HUES6 (cell line): ENCODE measurements at regions not wholly inside any gene's neighbourhood (a gene's known extent, or its start where the extent isn't known, plus 50 kb on each side); places are given as distances from the start of the nearest gene placed in this dataset.
A peak's percentile ranks its signal among the peaks of the same experiment; 100 is the strongest.

Source experiments
- H3K27ac ChIP-seq: 2 replicates; pipeline ENCODE4 v1.7.0; 2013; ENCODE audit warnings: low read depth, mild to moderate bottlenecking, low read length, inconsistent platforms
- H3K27me3 ChIP-seq: 2 replicates; pipeline ENCODE4 v1.6.1; 2013; ENCODE audit warnings: low read length; ENCODE audit not compliant: control insufficient read depth, insufficient read depth
- H3K36me3 ChIP-seq: 2 replicates; pipeline ENCODE4 v1.6.1; 2013; ENCODE audit warnings: low read length; ENCODE audit not compliant: control insufficient read depth, insufficient read depth
- H3K4me1 ChIP-seq: 2 replicates; pipeline ENCODE4 v1.6.1; 2013; ENCODE audit warnings: low read length; ENCODE audit not compliant: control insufficient read depth, insufficient read depth
- H3K4me3 ChIP-seq: 2 replicates; pipeline ENCODE4 v1.5.1; 2013; ENCODE audit warnings: low read depth, low read length
- H3K9ac ChIP-seq: one replicate; pipeline ENCODE4 v1.6.1; 2013; ENCODE audit warnings: mild to moderate bottlenecking, low read length
- H3K9me3 ChIP-seq: 2 replicates; pipeline ENCODE4 v1.6.1; 2013; ENCODE audit warnings: low read depth, low read length; ENCODE audit not compliant: control insufficient read depth, insufficient read depth

DNA sequence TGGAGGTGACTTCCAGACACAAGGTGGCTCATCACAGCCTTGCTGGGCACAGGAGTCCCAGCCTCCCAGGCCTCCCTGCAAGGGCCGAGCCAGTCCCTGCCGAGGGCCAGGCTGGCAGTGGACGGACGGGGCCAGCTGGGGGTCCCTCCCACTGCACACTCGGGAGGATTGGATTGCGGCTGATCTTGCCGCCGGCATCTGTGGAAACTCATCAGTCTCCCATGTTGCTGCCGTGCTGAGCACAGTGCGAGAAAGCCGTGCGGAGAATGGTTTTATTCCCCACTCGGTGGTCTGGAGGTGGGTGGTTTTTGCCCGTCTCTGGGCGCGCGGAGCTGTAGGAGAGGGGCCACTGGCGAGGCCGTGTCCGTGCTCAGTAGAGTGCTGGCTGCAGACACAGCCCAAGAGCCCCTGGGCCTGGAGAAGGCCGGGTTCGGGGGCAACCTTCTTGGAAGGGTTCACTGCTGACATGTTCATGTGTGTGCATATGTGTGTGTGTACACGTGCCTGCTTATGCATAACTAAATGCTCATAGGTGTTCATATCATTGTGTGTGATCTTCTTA is 1246.4 kb downstream of the BRD1 start:
- no peaks in the 10 kb centered on the region for H3K36me3 ChIP-seq
- peaks cover 6% of the 10 kb centered on the region for H3K4me1 ChIP-seq
- H3K9me3 ChIP-seq: peaks cover 3% of the 10 kb centered on the region; the same call in 1 of the 2 replicates
- H3K27me3 ChIP-seq: peaks cover 7% of the 10 kb centered on the region; the same call in 1 of the 2 replicates
- H3K9ac ChIP-seq: no peak overlapping the region
- no peak overlapping the region for H3K4me3 ChIP-seq
- H3K27ac ChIP-seq: no peak overlapping the region

DNA sequence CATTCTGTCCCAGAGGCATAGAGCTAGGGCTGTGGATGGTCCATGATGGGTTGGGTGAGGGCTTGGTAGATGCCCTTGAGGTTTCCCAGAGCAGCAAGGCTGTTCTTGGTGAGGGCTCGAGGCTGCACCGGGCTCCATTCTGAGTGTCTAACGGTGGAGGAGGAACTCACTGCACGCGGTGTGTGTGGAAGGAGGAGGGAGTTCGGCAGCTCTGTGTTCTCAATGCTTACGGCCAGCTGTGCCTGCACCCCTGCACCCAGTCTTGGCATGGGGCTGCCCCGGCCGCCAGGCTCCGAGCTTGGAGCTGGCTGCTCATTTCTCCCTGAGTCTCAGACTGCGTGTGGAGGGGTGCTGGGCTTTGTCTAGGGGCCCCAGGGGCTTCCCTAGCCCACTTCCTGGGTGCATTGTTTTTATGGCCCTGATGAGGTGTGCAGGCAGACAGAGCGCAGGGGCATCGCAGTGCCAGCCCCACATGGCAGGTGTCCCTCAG is 1247.1 kb downstream of the BRD1 start:
- Histone ChIP-seq H3K36me3 (no peaks in the 10 kb centered on the region), H3K9ac (no peak overlapping the region), H3K4me1 (no peaks in the 10 kb centered on the region), H3K9me3 (peaks cover 3% of the 10 kb centered on the region; the same call in 1 of the 2 replicates), H3K27ac (no peak overlapping the region), H3K27me3 (peaks cover 9% of the 10 kb centered on the region; the same call in 1 of the 2 replicates), H3K4me3 (no peak overlapping the region)

DNA sequence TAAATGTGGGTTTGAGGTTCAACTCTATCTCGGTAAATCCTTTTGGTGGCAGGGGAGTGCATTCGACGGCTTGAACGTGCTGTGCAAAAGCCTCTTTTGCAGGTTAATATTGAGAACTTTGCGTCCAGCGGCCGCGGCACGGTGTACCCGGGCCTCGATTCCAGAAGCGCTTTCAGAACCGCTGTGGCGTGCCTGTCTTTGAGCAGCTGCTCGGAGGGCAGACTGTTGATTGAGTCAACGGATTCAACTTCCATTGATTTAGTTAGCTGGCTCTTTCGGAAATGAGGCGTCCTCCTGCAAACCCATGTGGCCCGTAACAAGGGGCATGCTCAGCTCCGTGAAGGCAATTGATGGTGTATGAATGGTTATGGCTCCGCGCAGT is 1247.8 kb downstream of the BRD1 start:
- no peak overlapping the region for H3K9ac ChIP-seq
- H3K4me3 ChIP-seq: no peak overlapping the region
- H3K27ac ChIP-seq: no peak overlapping the region
- no peaks in the 10 kb centered on the region for H3K36me3 ChIP-seq
- no peaks in the 10 kb centered on the region for H3K4me1 ChIP-seq
- peaks cover 9% of the 10 kb centered on the region; the same call in 1 of the 2 replicates for H3K27me3 ChIP-seq
- H3K9me3 ChIP-seq: peaks cover 3% of the 10 kb centered on the region; the same call in 1 of the 2 replicates

DNA sequence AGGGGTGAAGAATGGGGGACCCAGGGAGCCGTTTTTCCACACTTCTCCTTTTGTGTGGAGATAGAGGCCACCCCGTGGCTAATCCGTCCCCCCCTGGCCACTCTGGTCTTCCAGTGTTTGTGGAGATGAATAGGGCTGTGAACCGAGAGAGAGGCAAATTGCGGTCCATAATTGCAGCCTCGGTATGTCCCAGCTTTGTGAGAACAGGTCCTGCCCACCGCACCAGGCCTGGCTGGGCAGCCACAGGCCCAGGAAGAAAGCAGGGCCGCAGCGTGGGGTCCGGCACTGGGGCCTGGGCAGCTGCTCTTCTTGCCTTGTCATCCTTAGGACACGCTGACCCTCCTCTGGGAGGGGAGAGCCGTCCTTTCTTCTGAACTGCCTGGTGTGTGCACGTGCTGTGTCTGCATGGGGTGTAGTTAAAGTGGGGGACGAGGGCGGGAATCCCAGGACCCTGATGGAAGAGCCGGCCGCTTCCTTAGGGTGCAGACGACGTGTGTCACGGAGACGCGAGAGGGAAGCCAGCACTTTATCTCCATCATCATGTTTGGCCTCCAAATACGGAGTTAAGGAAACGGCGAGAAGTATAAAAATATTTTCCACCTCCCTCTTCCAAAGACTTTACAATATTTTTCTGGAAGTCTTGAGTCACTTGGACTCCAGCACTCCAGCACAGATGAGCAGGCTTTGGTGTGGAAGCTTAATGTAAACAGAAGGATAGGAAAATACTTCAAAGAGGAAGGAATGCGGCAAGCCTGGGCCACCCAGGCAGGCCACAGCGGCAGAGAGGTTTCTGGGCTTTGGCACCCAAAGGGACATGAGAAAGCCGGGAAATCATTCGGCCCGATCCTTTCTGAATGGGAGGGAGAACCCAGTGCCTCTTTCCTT is 1248.4 kb downstream of the BRD1 start:
- H3K27ac ChIP-seq: no peak overlapping the region
- H3K9me3 ChIP-seq: peaks cover 2% of the 10 kb centered on the region; the same call in 1 of the 2 replicates
- H3K4me3 ChIP-seq: no peak overlapping the region
- no peaks in the 10 kb centered on the region for H3K4me1 ChIP-seq
- H3K9ac ChIP-seq: no peak overlapping the region
- H3K36me3 ChIP-seq: no peaks in the 10 kb centered on the region
- H3K27me3 ChIP-seq: peaks cover 15% of the 10 kb centered on the region

DNA sequence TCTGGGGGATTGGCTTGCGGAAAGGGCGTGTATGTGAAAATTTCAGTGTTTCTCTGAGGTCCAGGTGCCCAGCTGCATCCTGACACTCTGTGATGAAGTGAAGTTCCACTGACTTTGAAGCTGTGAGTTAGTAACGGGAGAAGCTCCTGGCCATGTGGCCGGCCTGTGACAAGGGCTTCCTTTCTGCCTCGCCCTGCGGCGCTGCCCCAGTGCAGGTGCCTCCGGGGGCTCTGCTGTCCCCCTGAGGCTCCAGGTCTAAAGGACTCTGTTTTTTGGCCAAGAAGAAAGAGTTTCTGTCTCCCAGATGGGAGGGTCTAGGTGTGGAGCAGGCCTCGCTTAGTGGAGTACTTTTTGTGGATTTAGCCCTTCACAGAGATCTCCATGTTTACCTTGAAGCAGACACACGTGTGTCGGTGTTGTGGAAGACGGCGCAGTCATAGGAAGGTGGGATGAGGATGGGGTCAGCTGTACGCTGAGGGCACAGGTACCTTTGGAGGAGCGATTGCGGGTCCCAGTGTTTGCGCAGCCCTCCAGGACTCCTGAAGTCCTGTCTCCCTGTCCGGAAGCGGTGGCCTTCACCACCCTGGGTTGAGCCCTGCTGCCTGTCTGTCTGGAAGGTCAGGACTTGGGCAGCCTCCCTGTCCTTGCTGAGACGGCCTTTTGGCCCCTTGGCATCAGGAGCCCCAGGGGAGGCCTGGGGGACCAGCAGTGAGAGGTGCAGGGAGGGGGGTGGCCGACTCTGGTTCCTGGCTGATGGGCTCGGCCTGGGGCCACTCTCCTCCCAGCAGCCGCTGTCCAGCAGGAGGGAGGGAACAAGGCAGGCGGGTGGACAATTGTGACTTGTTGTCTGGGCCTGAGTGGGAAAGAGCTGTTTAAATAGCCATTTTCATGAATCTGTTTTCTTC is 1249.3 kb downstream of the BRD1 start:
- no peaks in the 10 kb centered on the region for H3K4me1 ChIP-seq
- no peak overlapping the region for H3K27ac ChIP-seq
- no peak overlapping the region for H3K4me3 ChIP-seq
- H3K36me3 ChIP-seq: no peaks in the 10 kb centered on the region
- H3K9ac ChIP-seq: no peak overlapping the region
- peaks cover 19% of the 10 kb centered on the region for H3K27me3 ChIP-seq
- peaks cover 3% of the 10 kb centered on the region; the same call in 1 of the 2 replicates for H3K9me3 ChIP-seq

DNA sequence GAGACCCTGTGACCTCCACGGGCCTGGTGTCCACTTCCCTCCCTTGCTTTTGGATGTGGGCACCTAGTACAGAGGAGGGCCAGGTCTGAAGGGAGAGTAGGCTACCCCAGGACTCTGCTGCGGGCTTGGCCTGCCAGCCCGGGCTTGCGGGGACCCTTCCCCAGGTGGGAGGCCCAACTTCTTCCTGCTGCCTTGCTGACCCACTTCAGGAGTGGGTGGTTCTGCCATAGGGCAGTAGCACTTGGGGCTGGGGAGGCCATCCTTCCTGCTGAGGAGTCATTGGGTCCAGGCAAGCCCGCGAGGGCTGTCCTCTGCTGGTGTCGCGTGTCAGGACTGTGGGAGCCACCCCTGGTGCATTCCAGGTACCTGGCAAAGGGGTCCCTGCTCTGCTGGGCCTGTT is 1250.0 kb downstream of the BRD1 start:
- Histone ChIP-seq H3K9ac (no peak overlapping the region), H3K9me3 (peaks cover 6% of the 10 kb centered on the region; the same call in 1 of the 2 replicates), H3K27me3 (peaks cover 19% of the 10 kb centered on the region), H3K4me3 (no peak overlapping the region), H3K36me3 (no peaks in the 10 kb centered on the region), H3K4me1 (no peaks in the 10 kb centered on the region), H3K27ac (no peak overlapping the region)

DNA sequence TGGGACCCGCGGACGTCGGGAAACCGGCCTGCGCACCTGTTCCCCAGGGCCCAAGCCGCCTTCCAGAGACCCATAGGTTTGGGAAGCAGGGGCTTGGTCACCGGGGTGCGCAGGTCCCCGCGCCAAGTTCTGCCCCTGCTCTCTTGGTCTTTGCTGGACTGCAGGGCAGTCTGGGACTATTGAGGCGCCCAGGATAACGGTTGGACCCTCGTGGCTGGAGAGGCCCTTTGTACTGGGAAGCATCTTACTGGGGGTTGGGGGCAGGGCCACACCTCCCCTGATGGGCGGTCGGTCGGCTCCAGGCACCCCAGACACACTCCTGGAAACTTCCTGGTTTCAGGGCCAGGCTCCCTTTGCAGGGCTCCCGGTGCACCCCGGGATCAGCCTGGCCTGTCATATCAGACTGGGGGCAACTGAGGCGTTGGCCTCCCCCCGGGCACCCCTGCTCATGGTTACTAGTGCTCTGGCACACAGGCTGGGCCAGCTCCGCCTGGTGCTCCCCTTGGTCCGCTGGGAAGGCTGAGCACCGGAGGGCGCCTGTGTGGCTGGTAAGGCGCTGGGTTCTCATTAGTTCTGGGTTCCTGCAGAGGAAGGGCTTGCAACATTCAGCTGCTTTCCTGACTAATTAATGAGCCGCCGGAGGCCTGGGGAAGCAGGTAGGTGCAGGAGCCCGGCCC is 1250.5 kb downstream of the BRD1 start:
- Histone ChIP-seq H3K4me1 (no peaks in the 10 kb centered on the region), H3K4me3 (peak overlapping the region; percentile 57; the same call in 1 of the 2 replicates), H3K9me3 (peaks cover 9% of the 10 kb centered on the region), H3K36me3 (no peaks in the 10 kb centered on the region), H3K9ac (no peak overlapping the region), H3K27ac (no peak overlapping the region), H3K27me3 (peaks cover 19% of the 10 kb centered on the region)

- Histone ChIP-seq H3K4me3 (peak overlapping the region; percentile 57), H3K27ac (no peak overlapping the region), H3K9ac (no peak overlapping the region), H3K36me3 (no peaks in the 10 kb centered on the region), H3K27me3 (peaks cover 19% of the 10 kb centered on the region), H3K9me3 (peaks cover 12% of the 10 kb centered on the region), H3K4me1 (no peaks in the 10 kb centered on the region)
Measured at GRCh38 chr22:48576333-48577013, 1251.2 kb downstream of the BRD1 start.

- Histone ChIP-seq H3K9ac (no peak overlapping the region), H3K4me1 (no peaks in the 10 kb centered on the region), H3K9me3 (peaks cover 14% of the 10 kb centered on the region), H3K27me3 (peaks cover 19% of the 10 kb centered on the region), H3K36me3 (no peaks in the 10 kb centered on the region), H3K4me3 (peak overlapping the region; percentile 57; the same call in 1 of the 2 replicates), H3K27ac (no peak overlapping the region)
Measured at GRCh38 chr22:48575618-48576332, 1251.9 kb downstream of the BRD1 start.
